CD4-positive, alpha-beta T cell treated with Interleukin-15 for 4 hours (primary cell): ENCODE measurements at regions not wholly inside any gene's neighbourhood (a gene's known extent, or its start where the extent isn't known, plus 50 kb on each side); places are given as distances from the start of the nearest gene placed in this dataset.
"Not testable (repeated sequence)": the region's sequence is repeated elsewhere in the genome, so short reads cannot be mapped to it uniquely, and the experiment has no call there.

Experiments used
- DNase-seq: peaks from one replicate; pipeline ENCODE4 v3.0.0-alpha.2; 2020; ENCODE audit warnings: low spot score

GRCh38 chr16:80254970-80255369, 285.8 kb upstream of the DYNLRB2 start:
- DNase-seq = no peak

- no peak for DNase-seq
These were observed 287.1 kb upstream of the DYNLRB2 start for GRCh38 chr16:80253741-80254140.

GRCh38 chr16:80250381-80250780, 290.4 kb upstream of the DYNLRB2 start:
- DNase-seq = no peak

GRCh38 chr16:80243303-80243702, 297.5 kb upstream of the DYNLRB2 start:
- DNase-seq = not testable (repeated sequence)

- DNase-seq = not testable (repeated sequence)
These were observed 298.5 kb upstream of the DYNLRB2 start for GRCh38 chr16:80242279-80242678.

GRCh38 chr16:80233097-80233835, 307.5 kb upstream of the DYNLRB2 start:
- no peak for DNase-seq

- DNase-seq = no peak
These were observed 308.9 kb upstream of the DYNLRB2 start for GRCh38 chr16:80231888-80232287.

GRCh38 chr16:80231121-80231520, 309.7 kb upstream of the DYNLRB2 start:
- no peak for DNase-seq

- no peak for DNase-seq
These were observed 310.3 kb upstream of the DYNLRB2 start for GRCh38 chr16:80230328-80231120.

GRCh38 chr16:80226499-80226898, 314.3 kb upstream of the DYNLRB2 start:
- no peak for DNase-seq

GRCh38 chr16:80210787-80211186, 330.0 kb upstream of the DYNLRB2 start:
- no peak for DNase-seq

GRCh38 chr16:80208743-80209142, 332.1 kb upstream of the DYNLRB2 start:
- no peak for DNase-seq

GRCh38 chr16:80208015-80208414, 332.8 kb upstream of the DYNLRB2 start:
- DNase-seq = no peak

- no peak for DNase-seq
These were observed 337.0 kb upstream of the DYNLRB2 start for GRCh38 chr16:80203821-80204220.

- no peak for DNase-seq
These were observed 337.9 kb upstream of the DYNLRB2 start for GRCh38 chr16:80202831-80203413.

GRCh38 chr16:80200079-80200478, 340.7 kb upstream of the DYNLRB2 start:
- no peak for DNase-seq

- DNase-seq = no peak
These were observed 341.2 kb upstream of the DYNLRB2 start for GRCh38 chr16:80199614-80200013.

GRCh38 chr16:80198311-80199299, 342.2 kb upstream of the DYNLRB2 start:
- no peak for DNase-seq

- no peak for DNase-seq
These were observed 343.0 kb upstream of the DYNLRB2 start for GRCh38 chr16:80197741-80198201.

- DNase-seq = no peak
These were observed 348.9 kb upstream of the DYNLRB2 start for GRCh38 chr16:80191928-80192327.

GRCh38 chr16:80189476-80190175, 351.2 kb upstream of the DYNLRB2 start:
- DNase-seq = no peak
